HG02571 (cell line): ENCODE measurements at regions not wholly inside any gene's neighbourhood (a gene's known extent, or its start where the extent isn't known, plus 50 kb on each side); places are given as distances from the start of the nearest gene placed in this dataset.
"Not testable (repeated sequence)": the region's sequence is repeated elsewhere in the genome, so short reads cannot be mapped to it uniquely, and the experiment has no call there.

Source experiments
- ATAC-seq: cut with Tn5 transposase; IDR thresholded peaks from one replicate; pipeline ENCODE4 v1.9.1; 2021; ENCODE audit warnings: mild to moderate bottlenecking, moderate library complexity; ENCODE audit not compliant: unreplicated experiment

- no peak for ATAC-seq
Observed at GRCh38 chr2:8555543-8555942, 126.3 kb upstream of the ID2 start.

- ATAC-seq, result no peak
Observed at GRCh38 chr2:8558096-8558495, 123.8 kb upstream of the ID2 start.

- no peak for ATAC-seq
Observed at GRCh38 chr2:8558956-8559355, 122.9 kb upstream of the ID2 start.

- ATAC-seq, result no peak
Observed at GRCh38 chr2:8559805-8560204, 122.1 kb upstream of the ID2 start.

GRCh38 chr2:8561692-8562091 is 120.2 kb upstream of the ID2 start:
- not testable (repeated sequence) for ATAC-seq

GRCh38 chr2:8563814-8564474 is 117.9 kb upstream of the ID2 start:
- no peak for ATAC-seq

GRCh38 chr2:8564475-8564874 is 117.4 kb upstream of the ID2 start:
- ATAC-seq, result no peak

GRCh38 chr2:8565399-8566154 is 116.3 kb upstream of the ID2 start:
- ATAC-seq, result no peak

GRCh38 chr2:8566155-8566670 is 115.6 kb upstream of the ID2 start:
- no peak for ATAC-seq

- no peak for ATAC-seq
Observed at GRCh38 chr2:8566774-8567468, 114.9 kb upstream of the ID2 start.

- no peak for ATAC-seq
Observed at GRCh38 chr2:8567469-8568260, 114.2 kb upstream of the ID2 start.

- ATAC-seq, result no peak
Observed at GRCh38 chr2:8568543-8569302, 113.1 kb upstream of the ID2 start.

GRCh38 chr2:8569332-8569930 is 112.4 kb upstream of the ID2 start:
- ATAC-seq, result no peak

GRCh38 chr2:8570637-8571036 is 111.2 kb upstream of the ID2 start:
- ATAC-seq, result no peak

GRCh38 chr2:8571301-8571791 is 110.5 kb upstream of the ID2 start:
- ATAC-seq, result no peak

- ATAC-seq, result no peak
Observed at GRCh38 chr2:8571792-8572499, 109.9 kb upstream of the ID2 start.

GRCh38 chr2:8572712-8573233 is 109.1 kb upstream of the ID2 start:
- no peak for ATAC-seq

GRCh38 chr2:8573234-8573941 is 108.5 kb upstream of the ID2 start:
- no peak for ATAC-seq
